HepG2 (cell line): ENCODE measurements at regions not wholly inside any gene's neighbourhood (a gene's known extent, or its start where the extent isn't known, plus 50 kb on each side); places are given as distances from the start of the nearest gene placed in this dataset.

ENCODE experiments used
- ATAC-seq: fragments of 200-7000 bp; cut with Tn5 transposase; 3 replicates; pipeline ENCODE4 v1.9.1; 2020; ENCODE audit warnings: mild to moderate bottlenecking, moderate library complexity
- BruUV-seq: library from RNA; stranded (reverse); fragments of 400-500 nt; replicated peaks from 2 replicates; lab custom pipeline; 2021; lab: Mats Ljungman, UMichigan
- CTCF ChIA-PET: fragments of 300-600 bp; formaldehyde crosslinking; extraction: SDS; loops from one replicate; lab custom pipeline; 2021; ENCODE audit warnings: low total read pairs, inconsistent platforms, low intra/inter-chr PET ratio; lab: Yijun Ruan, JAX
- POLR2A ChIA-PET: fragments of 350-600 bp; sonication (Branson Sonifier 250); formaldehyde crosslinking; loops from one replicate; lab custom pipeline; 2020; ENCODE audit warnings: antibody characterized with exemption, inconsistent platforms; lab: Yijun Ruan, JAX
- DNase-seq: peaks from one replicate; pipeline ENCODE4 v3.0.0-alpha.2; 2015; ENCODE audit warnings: low spot score
- FAIRE-seq: peaks from 3 replicates; lab custom pipeline; 2011; peaks lifted over from hg19 to GRCh38; lab: Jason Lieb, UNC
- H2AFZ ChIP-seq: one replicate; pipeline ENCODE4 v1.6.1; 2011; ENCODE audit warnings: low read length, inconsistent platforms
- H3K27ac ChIP-seq: fragments of 300-600 bp; 3 replicates; pipeline ENCODE4 v1.8.0; 2011; ENCODE audit warnings: mixed run types, mild to moderate bottlenecking, mixed read lengths, low read length, inconsistent platforms; ENCODE audit not compliant: insufficient read depth; ENCODE audit errors: extremely low read length
- H3K27me3 ChIP-seq, 2 experiments: fragments of 200-600 bp in 1 of 2; 2 replicates in 1 of 2; 3 replicates in 1 of 2; pipeline versions ENCODE4 v1.6.0 to v1.8.0; 2011; ENCODE audit warnings: low read length in 2 of 2, mild to moderate bottlenecking in 2 of 2, moderate library complexity in 2 of 2, inconsistent platforms in 1 of 2; ENCODE audit not compliant: insufficient read depth in 2 of 2, control insufficient read depth in 1 of 2
- H3K36me3 ChIP-seq, 2 experiments: fragments of 200-600 bp in 1 of 2; replicated peaks in 1 of 2; 2 replicates in 1 of 2; 3 replicates in 1 of 2; pipeline versions ENCODE4 v1.5.1 to v1.8.0; 2011; ENCODE audit warnings: low read length in 2 of 2, inconsistent platforms in 1 of 2; ENCODE audit not compliant: insufficient read depth in 2 of 2, control insufficient read depth in 1 of 2
- H3K4me1 ChIP-seq: 2 replicates; pipeline ENCODE4 v1.5.1; 2012; ENCODE audit warnings: low read length, inconsistent platforms; ENCODE audit not compliant: insufficient read depth
- H3K4me2 ChIP-seq: 2 replicates; pipeline ENCODE4 v1.6.0; 2011; ENCODE audit warnings: low read depth, low read length, inconsistent platforms
- H3K4me3 ChIP-seq, 3 experiments: fragments of 200-600 bp in 1 of 3; sonication (generic), shearing (Covaris generic) in 1 of 3; replicated peaks in 1 of 3; 2 replicates each; pipeline ENCODE4 v1.5.1; 2011 to 2016; ENCODE audit warnings: low read length in 3 of 3, inconsistent platforms in 2 of 3, low read depth in 2 of 3, mild to moderate bottlenecking in 2 of 3, control low read depth in 1 of 3, mixed read lengths in 1 of 3; ENCODE audit not compliant: insufficient read depth in 1 of 3
- H3K79me2 ChIP-seq: one replicate; pipeline ENCODE4 v1.6.1; 2011; ENCODE audit warnings: low read length, inconsistent platforms; ENCODE audit not compliant: insufficient read depth
- H3K9ac ChIP-seq: 2 replicates; pipeline ENCODE4 v1.6.0; 2011; ENCODE audit warnings: mild to moderate bottlenecking, low read depth, low read length, inconsistent platforms; ENCODE audit not compliant: insufficient read depth
- H3K9me3 ChIP-seq: 2 replicates; pipeline ENCODE4 v1.5.1; 2012; ENCODE audit warnings: mild to moderate bottlenecking, low read length
- H4K20me1 ChIP-seq: 2 replicates; pipeline ENCODE4 v1.6.0; 2011; ENCODE audit warnings: inconsistent platforms, mild to moderate bottlenecking, low read length, moderate library complexity; ENCODE audit not compliant: insufficient read depth
- CENPT ChIP-seq: sonication (generic); formaldehyde crosslinking; IDR thresholded peaks from 2 replicates; pipeline ENCODE4 v1.8.0; 2022; ENCODE audit warnings: low read depth, mild to moderate bottlenecking, moderate library complexity, missing genetic modification reagents
- GLI4 ChIP-seq: sonication (generic); formaldehyde crosslinking; IDR thresholded peaks from 2 replicates; pipeline ENCODE4 v1.5.1; 2020; ENCODE audit warnings: missing genetic modification reagents, mild to moderate bottlenecking, moderate library complexity, borderline replicate concordance
- KAT2B ChIP-seq: fragments of 150-350 bp; IDR thresholded peaks from 2 replicates; pipeline ENCODE4 v1.6.1; 2014; ENCODE audit warnings: low read depth, low read length, borderline replicate concordance
- MNT ChIP-seq: fragments of 450-650 bp; IDR thresholded peaks from 2 replicates; pipeline ENCODE4 v1.6.1; 2016
- MXD4 ChIP-seq: IDR thresholded peaks from 2 replicates; pipeline ENCODE4 v1.6.1; 2016; ENCODE audit warnings: mild to moderate bottlenecking, missing biosample characterization, missing genetic modification reagents
- SOX13 ChIP-seq, 3 experiments: fragments of 450-650 bp in 1 of 3; sonication (generic) in 1 of 3; formaldehyde crosslinking in 1 of 3; IDR thresholded peaks in 2 of 3; conservative IDR thresholded peaks in 1 of 3; 2 replicates each; pipeline versions ENCODE4 v1.5.0 to v1.6.1; 2016 to 2020; ENCODE audit warnings: antibody characterized with exemption in 1 of 3, mild to moderate bottlenecking in 1 of 3, missing compliant biosample characterization in 1 of 3, missing genetic modification reagents in 1 of 3, moderate library complexity in 1 of 3
- TCF7 ChIP-seq: sonication (generic); IDR thresholded peaks from 2 replicates; pipeline ENCODE4 v1.6.1; 2016; ENCODE audit warnings: antibody characterized with exemption, low read depth
- ZBTB49 ChIP-seq: sonication (generic); formaldehyde crosslinking; IDR thresholded peaks from 2 replicates; pipeline ENCODE4 v1.4.0; 2020; ENCODE audit warnings: missing genetic modification reagents, borderline replicate concordance
- ZMYM4 ChIP-seq: sonication (generic); formaldehyde crosslinking; IDR thresholded peaks from 2 replicates; pipeline ENCODE4 v1.8.1; 2023; ENCODE audit warnings: mild to moderate bottlenecking, missing genetic modification reagents
- ZNF709 ChIP-seq: sonication (generic); formaldehyde crosslinking; IDR thresholded peaks from 2 replicates; pipeline ENCODE4 v1.5.0; 2020; ENCODE audit warnings: mild to moderate bottlenecking, missing genetic modification reagents
- WGBS: methylation state at CpG from one replicate; pipeline ENCODE4 v1.1.6; 2017; ENCODE audit warnings: low lambda C conversion rate; 5-methylcytosine and 5-hydroxymethylcytosine counted together
- in situ Hi-C: cut with HindIII; loops from 2 replicates; pipeline ENCODE4 v1.10.0; 2017; ENCODE audit warnings: low pct_unique_long_range_greater_than_20kb; ENCODE audit not compliant: extremely low pct_ligation_motif_present
- intact Hi-C: fragments of 100-400 bp; cut with micrococcal nuclease; formaldehyde crosslinking; loops from one replicate; pipeline ENCODE4 v1.10.0; 2022; ENCODE audit not compliant: unreplicated experiment

- ATAC-seq = no peak
- no peak overlapping the region for H3K27ac ChIP-seq
- BruUV-seq = no TSS peak
- no peak for DNase-seq
- H4K20me1 ChIP-seq = no peaks in the 10 kb centered on the region
- H3K4me1 ChIP-seq = no peaks in the 10 kb centered on the region
- TF ChIP-seq MNT (peak; percentile 44; the same call in 1 of the 2 replicates), ZMYM4 (CRISPR knock-in tag) (no peak)
- no peaks in the 10 kb centered on the region for H3K36me3 ChIP-seq
- POLR2A ChIA-PET = no interaction called here
- in situ Hi-C loops (no loop called here), intact Hi-C loops (no loop called here)
- no peaks in the 10 kb centered on the region for H3K79me2 ChIP-seq
- H2AFZ ChIP-seq = no peak overlapping the region
- no peak overlapping the region for H3K4me3 ChIP-seq
- WGBS = 25% methylated on average over 4 of the region's 4 CpGs
- H3K27me3 ChIP-seq = no peaks in the 10 kb centered on the region; a peak in 1 of 5 replicates
- H3K4me2 ChIP-seq = no peak overlapping the region
- CTCF ChIA-PET = no interaction called here
- no peak overlapping the region for H3K9ac ChIP-seq
- no peaks in the 10 kb centered on the region for H3K9me3 ChIP-seq
- no peak for FAIRE-seq
Observed at GRCh38 chr2:207419331-207419730, 110.4 kb upstream of the CREB1 start.

GRCh38 chr2:207421671-207422070, 108.1 kb upstream of the CREB1 start:
- ChIA-PET POLR2A (no interaction called here), CTCF (no interaction called here)
- H3K4me2 ChIP-seq = no peak overlapping the region
- intact Hi-C loops = no loop called here
- WGBS = 62% methylated on average over 12 of the region's 12 CpGs
- DNase-seq (no peak), FAIRE-seq (no peak), ATAC-seq (no peak)
- no peaks in the 10 kb centered on the region for H4K20me1 ChIP-seq
- H3K9ac ChIP-seq = no peak overlapping the region
- no peaks in the 10 kb centered on the region for H3K27me3 ChIP-seq
- no peak overlapping the region for H3K27ac ChIP-seq
- no peaks in the 10 kb centered on the region for H3K4me1 ChIP-seq
- H3K4me3 ChIP-seq = no peak overlapping the region
- H3K9me3 ChIP-seq = no peaks in the 10 kb centered on the region
- H3K36me3 ChIP-seq = no peaks in the 10 kb centered on the region
- in situ Hi-C loops = no loop called here
- BruUV-seq = no TSS peak
- H2AFZ ChIP-seq = no peak overlapping the region
- H3K79me2 ChIP-seq = no peaks in the 10 kb centered on the region
- TF ChIP-seq GLI4 (CRISPR knock-in tag) (no peak), SOX13 (IDR thresholded peaks at IDR 0.05) (no peak), SOX13 (CRISPR knock-in tag; conservative IDR thresholded peaks at IDR 0.05 in 1 of 2, IDR thresholded peaks at IDR 0.05 in 1 of 2) (no peak), MXD4 (no peak), KAT2B (no peak), CENPT (CRISPR knock-in tag) (no peak), TCF7 (no peak), ZNF709 (CRISPR knock-in tag) (no peak), ZBTB49 (CRISPR knock-in tag) (no peak)
